ENCODE measurements at regions not wholly inside any gene's neighbourhood (a gene's known extent, or its start where the extent isn't known, plus 50 kb on each side); places are given as distances from the start of the nearest gene placed in this dataset.
A peak's percentile ranks its signal among the peaks of the same experiment; 100 is the strongest.

GRCh38 chr10:131848296-131848695 lies 52.5 kb upstream of the PPP2R2D start:
- Histone ChIP-seq H3K36me3 (ENCODE audit: control insufficient read depth, insufficient read depth, low read length) (no peaks in the 10 kb centered on the region), H3K4me3 (ENCODE audit: low read depth, low read length) (no peak overlapping the region), H3K9me3 (no peaks in the 10 kb centered on the region), H3K4me1 (no peaks in the 10 kb centered on the region), H3K27me3 (replicated peaks; ENCODE audit: control insufficient read depth, insufficient read depth, low read length) (no peaks in the 10 kb centered on the region)
- no peaks in the 10 kb centered on the region for H3K4me1 Mint-ChIP-seq (ENCODE audit: low read depth, unreplicated experiment)
- no peak overlapping the region for H3K4me3 Mint-ChIP-seq (ENCODE audit: unreplicated experiment)
- POLR2A ChIA-PET, result no interaction called here
- intact Hi-C loops (cut with micrococcal nuclease; ENCODE audit: unreplicated experiment), result no loop called here
- H3K27me3 Mint-ChIP-seq (ENCODE audit: insufficient read depth, unreplicated experiment), result peaks cover 4% of the 10 kb centered on the region
- no peak for TF ChIP-seq CTCF (IDR thresholded peaks at IDR 0.05; ENCODE audit: insufficient read depth in 1 of 2, low read depth in 1 of 2, low read length in 1 of 2, severe bottlenecking in 1 of 2, unreplicated experiment in 1 of 2)
- no peaks in the 10 kb centered on the region for H3K36me3 Mint-ChIP-seq (ENCODE audit: insufficient read depth, unreplicated experiment)
- H3K27ac Mint-ChIP-seq (ENCODE audit: unreplicated experiment), result no peak overlapping the region
- CTCF ChIA-PET, result no interaction called here
- BruUV-seq (replicated peaks), result no TSS peak
- DNase-seq, result peak in 1 of 2 experiments; percentile 30
- H3K9me3 Mint-ChIP-seq (ENCODE audit: unreplicated experiment), result peaks cover 11% of the 10 kb centered on the region

- Mint-ChIP-seq H3K27ac (ENCODE audit: unreplicated experiment) (no peak overlapping the region), H3K4me3 (ENCODE audit: unreplicated experiment) (no peak overlapping the region), H3K9me3 (ENCODE audit: unreplicated experiment) (peaks cover 11% of the 10 kb centered on the region), H3K4me1 (ENCODE audit: low read depth, unreplicated experiment) (no peaks in the 10 kb centered on the region), H3K36me3 (ENCODE audit: insufficient read depth, unreplicated experiment) (no peaks in the 10 kb centered on the region), H3K27me3 (ENCODE audit: insufficient read depth, unreplicated experiment) (peaks cover 4% of the 10 kb centered on the region)
- no peak overlapping the region for H3K4me3 ChIP-seq (ENCODE audit: low read depth, low read length)
- no peaks in the 10 kb centered on the region for H3K4me1 ChIP-seq
- no peaks in the 10 kb centered on the region for H3K27me3 ChIP-seq (replicated peaks; ENCODE audit: control insufficient read depth, insufficient read depth, low read length)
- TF ChIP-seq CTCF (IDR thresholded peaks at IDR 0.05; ENCODE audit: insufficient read depth in 1 of 2, low read depth in 1 of 2, low read length in 1 of 2, severe bottlenecking in 1 of 2, unreplicated experiment in 1 of 2), result no peak
- ChIA-PET POLR2A (no interaction called here), CTCF (no interaction called here)
- intact Hi-C loops (cut with micrococcal nuclease; ENCODE audit: unreplicated experiment), result no loop called here
- DNase-seq, result peak in 1 of 2 experiments; percentile 20
- no peaks in the 10 kb centered on the region for H3K9me3 ChIP-seq
- H3K36me3 ChIP-seq (ENCODE audit: control insufficient read depth, insufficient read depth, low read length), result no peaks in the 10 kb centered on the region
- no TSS peak for BruUV-seq (replicated peaks)
These were observed 51.8 kb upstream of the PPP2R2D start for GRCh38 chr10:131848741-131849590.

- Histone ChIP-seq H3K27me3 (replicated peaks; ENCODE audit: control insufficient read depth, insufficient read depth, low read length) (no peaks in the 10 kb centered on the region), H3K9me3 (no peaks in the 10 kb centered on the region), H3K4me1 (no peaks in the 10 kb centered on the region), H3K4me3 (ENCODE audit: low read depth, low read length) (no peak overlapping the region), H3K36me3 (ENCODE audit: control insufficient read depth, insufficient read depth, low read length) (no peaks in the 10 kb centered on the region)
- H3K36me3 Mint-ChIP-seq (ENCODE audit: insufficient read depth, unreplicated experiment), result no peaks in the 10 kb centered on the region
- H3K4me3 Mint-ChIP-seq (ENCODE audit: unreplicated experiment), result no peak overlapping the region
- ChIA-PET CTCF (no interaction called here), POLR2A (no interaction called here)
- intact Hi-C loops (cut with micrococcal nuclease; ENCODE audit: unreplicated experiment), result no loop called here
- peaks cover 4% of the 10 kb centered on the region for H3K27me3 Mint-ChIP-seq (ENCODE audit: insufficient read depth, unreplicated experiment)
- BruUV-seq (replicated peaks), result no TSS peak
- no peak overlapping the region for H3K27ac Mint-ChIP-seq (ENCODE audit: unreplicated experiment)
- peaks cover 11% of the 10 kb centered on the region for H3K9me3 Mint-ChIP-seq (ENCODE audit: unreplicated experiment)
- TF ChIP-seq CTCF (IDR thresholded peaks at IDR 0.05; ENCODE audit: insufficient read depth in 1 of 2, low read depth in 1 of 2, low read length in 1 of 2, severe bottlenecking in 1 of 2, unreplicated experiment in 1 of 2), result no peak
- DNase-seq, result peak in 1 of 2 experiments; percentile 12
- no peaks in the 10 kb centered on the region for H3K4me1 Mint-ChIP-seq (ENCODE audit: low read depth, unreplicated experiment)
These were observed 51.0 kb upstream of the PPP2R2D start for GRCh38 chr10:131849591-131850382.

All from Caco-2 (cell line).